IMR-90 (cell line): ENCODE measurements at regions not wholly inside any gene's neighbourhood (a gene's known extent, or its start where the extent isn't known, plus 50 kb on each side); places are given as distances from the start of the nearest gene placed in this dataset.

Experiments
- ATAC-seq: fragments of 200-7000 bp; cut with Tn5 transposase; 2 replicates; pipeline ENCODE4 v1.9.1; 2020; ENCODE audit warnings: low read depth, mild to moderate bottlenecking, moderate library complexity
- BruUV-seq: library from RNA; stranded (reverse); fragments of 400-500 nt; replicated peaks from 2 replicates; lab custom pipeline; 2021; lab: Mats Ljungman, UMichigan
- CTCF ChIA-PET: fragments of 300-600 bp; formaldehyde crosslinking; extraction: SDS; loops from one replicate; lab custom pipeline; 2021; ENCODE audit warnings: antibody characterized with exemption; lab: Yijun Ruan, JAX
- POLR2A ChIA-PET: fragments of 300-600 bp; sonication (Branson Sonifier 250); formaldehyde crosslinking; loops from one replicate; lab custom pipeline; 2022; ENCODE audit warnings: antibody characterized with exemption; ENCODE audit not compliant: unreplicated experiment; lab: Charles Lee
- DNase-seq: peaks from one replicate; pipeline ENCODE4 v3.0.0; 2013
- H2AFZ ChIP-seq: replicated peaks from 2 replicates; pipeline ENCODE3; 2013; ENCODE audit warnings: low read length, mild to moderate bottlenecking; ENCODE audit not compliant: poor library complexity
- H2AK5ac ChIP-seq: 2 replicates; pipeline ENCODE4 v1.6.1; 2013; ENCODE audit warnings: low read depth, low read length, inconsistent platforms
- H2AK9ac ChIP-seq: replicated peaks from 2 replicates; pipeline ENCODE3; 2013; ENCODE audit warnings: mild to moderate bottlenecking, low read depth, low read length, moderate library complexity; ENCODE audit not compliant: poor library complexity
- H2BK120ac ChIP-seq: 2 replicates; pipeline ENCODE4 v1.6.1; 2013; ENCODE audit warnings: low read depth, low read length, inconsistent platforms
- H2BK15ac ChIP-seq: 3 replicates; pipeline ENCODE4 v1.6.1; 2013; ENCODE audit warnings: low read depth, low read length, inconsistent platforms
- H2BK20ac ChIP-seq: 2 replicates; pipeline ENCODE4 v1.6.1; 2013; ENCODE audit warnings: low read depth, mild to moderate bottlenecking, inconsistent platforms, low read length, moderate library complexity
- H2BK5ac ChIP-seq: 2 replicates; pipeline ENCODE4 v1.6.1; 2013; ENCODE audit warnings: mild to moderate bottlenecking, low read depth, low read length, inconsistent platforms; ENCODE audit not compliant: poor library complexity, severe bottlenecking
- H3K14ac ChIP-seq: replicated peaks from 2 replicates; pipeline ENCODE4 v1.6.1; 2013; ENCODE audit warnings: low read depth, low read length, inconsistent platforms
- H3K18ac ChIP-seq: 2 replicates; pipeline ENCODE4 v1.6.1; 2013; ENCODE audit warnings: low read depth, low read length, control low read depth
- H3K23ac ChIP-seq: 2 replicates; pipeline ENCODE4 v1.6.1; 2013; ENCODE audit warnings: low read depth, low read length, inconsistent platforms
- H3K27ac ChIP-seq: 2 replicates; pipeline ENCODE4 v1.5.1; 2013; ENCODE audit warnings: mild to moderate bottlenecking, control low read depth, low read length; ENCODE audit not compliant: insufficient read depth
- H3K27me3 ChIP-seq: 2 replicates; pipeline ENCODE4 v1.6.1; 2013; ENCODE audit warnings: low read length; ENCODE audit not compliant: control insufficient read depth, insufficient read depth
- H3K36me3 ChIP-seq: 2 replicates; pipeline ENCODE4 v1.6.1; 2013; ENCODE audit warnings: low read length, mixed read lengths; ENCODE audit not compliant: control insufficient read depth, insufficient read depth
- H3K4ac ChIP-seq: 2 replicates; pipeline ENCODE4 v1.6.1; 2013; ENCODE audit warnings: low read depth, low read length, inconsistent platforms
- H3K4me1 ChIP-seq: 2 replicates; pipeline ENCODE4 v1.6.1; 2013; ENCODE audit warnings: low read length, mixed read lengths; ENCODE audit not compliant: control insufficient read depth, insufficient read depth
- H3K4me2 ChIP-seq: 2 replicates; pipeline ENCODE4 v1.6.1; 2013; ENCODE audit warnings: low read depth, mild to moderate bottlenecking, control low read depth, low read length, moderate library complexity
- H3K4me3 ChIP-seq: 2 replicates; pipeline ENCODE4 v1.5.1; 2013; ENCODE audit warnings: low read depth, mild to moderate bottlenecking, control low read depth, low read length, moderate library complexity; ENCODE audit not compliant: insufficient read depth
- H3K56ac ChIP-seq: 2 replicates; pipeline ENCODE4 v1.6.1; 2013; ENCODE audit warnings: low read length, inconsistent platforms; ENCODE audit not compliant: insufficient read depth; ENCODE audit errors: extremely low read depth
- H3K79me1 ChIP-seq, 2 experiments: 2 replicates each; pipeline ENCODE4 v1.6.1; 2013; ENCODE audit warnings: low read length in 2 of 2, inconsistent platforms in 1 of 2, low read depth in 1 of 2
- H3K9ac ChIP-seq: 2 replicates; pipeline ENCODE4 v1.6.1; 2013; ENCODE audit warnings: low read depth, low read length, control low read depth
- H3K9me1 ChIP-seq: 2 replicates; pipeline ENCODE4 v1.6.1; 2013; ENCODE audit warnings: low read length, inconsistent platforms; ENCODE audit not compliant: insufficient read depth
- H3K9me3 ChIP-seq: 2 replicates; pipeline ENCODE4 v1.6.1; 2013; ENCODE audit warnings: low read length; ENCODE audit not compliant: control insufficient read depth, insufficient read depth
- H4K20me1 ChIP-seq: 2 replicates; pipeline ENCODE4 v1.6.1; 2013; ENCODE audit warnings: low read length, inconsistent platforms; ENCODE audit not compliant: insufficient read depth
- H4K5ac ChIP-seq: 2 replicates; pipeline ENCODE4 v1.6.1; 2013; ENCODE audit warnings: mild to moderate bottlenecking, low read depth, low read length, control low read depth
- H4K8ac ChIP-seq, 2 experiments: 2 replicates each; pipeline ENCODE4 v1.6.1; 2013; ENCODE audit warnings: low read depth in 2 of 2, low read length in 2 of 2, control low read depth in 1 of 2, inconsistent platforms in 1 of 2
- H4K91ac ChIP-seq: 2 replicates; pipeline ENCODE4 v1.6.1; 2013; ENCODE audit warnings: low read depth, low read length, inconsistent platforms; ENCODE audit not compliant: insufficient read depth
- BHLHE40 ChIP-seq: fragments of 150-350 bp; IDR thresholded peaks from 2 replicates; pipeline ENCODE4 v1.6.1; 2016; ENCODE audit warnings: mild to moderate bottlenecking, low read depth, low read length
- CEBPB ChIP-seq: IDR thresholded peaks from 2 replicates; pipeline ENCODE4 v1.6.1; 2012; ENCODE audit warnings: low read depth, low read length, improper control_type of control experiment
- CHD1 ChIP-seq: IDR thresholded peaks from 2 replicates; pipeline ENCODE4 v1.6.1; 2012; ENCODE audit warnings: low read depth, low read length, improper control_type of control experiment
- CTCF ChIP-seq: conservative IDR thresholded peaks from 2 replicates; pipeline ENCODE4 v1.5.1; 2012; ENCODE audit warnings: mild to moderate bottlenecking, low read depth, low read length, improper control_type of control experiment
- ELK1 ChIP-seq: fragments of 150-350 bp; IDR thresholded peaks from 2 replicates; pipeline ENCODE4 v1.6.1; 2016; ENCODE audit warnings: low read depth, mild to moderate bottlenecking, low read length, moderate library complexity, borderline replicate concordance
- FOS ChIP-seq: fragments of 150-350 bp; IDR thresholded peaks from 2 replicates; pipeline ENCODE4 v1.6.1; 2016; ENCODE audit warnings: low read depth, low read length
- MAFK ChIP-seq: IDR thresholded peaks from 2 replicates; pipeline ENCODE4 v1.6.1; 2012; ENCODE audit warnings: low read depth, low read length, improper control_type of control experiment
- MAZ ChIP-seq: IDR thresholded peaks from 2 replicates; pipeline ENCODE4 v1.6.1; 2012; ENCODE audit warnings: low read depth, mild to moderate bottlenecking, low read length, improper control_type of control experiment, moderate library complexity, borderline replicate concordance
- MXI1 ChIP-seq: IDR thresholded peaks from 2 replicates; pipeline ENCODE4 v1.6.1; 2012; ENCODE audit warnings: low read depth, mild to moderate bottlenecking, low read length, moderate library complexity, borderline replicate concordance
- NFE2L2 ChIP-seq: fragments of 150-350 bp; IDR thresholded peaks from 2 replicates; pipeline ENCODE4 v1.6.1; 2016; ENCODE audit warnings: low read depth, mild to moderate bottlenecking, low read length
- POLR2A ChIP-seq: IDR thresholded peaks from 2 replicates; pipeline ENCODE4 v1.6.1; 2012; ENCODE audit warnings: mild to moderate bottlenecking, low read depth, low read length
- RAD21 ChIP-seq: IDR thresholded peaks from 2 replicates; pipeline ENCODE4 v1.6.1; 2012; ENCODE audit warnings: low read length, improper control_type of control experiment
- RCOR1 ChIP-seq: IDR thresholded peaks from 2 replicates; pipeline ENCODE4 v1.6.1; 2012; ENCODE audit warnings: mild to moderate bottlenecking, low read length, improper control_type of control experiment; ENCODE audit not compliant: insufficient replicate concordance
- RFX5 ChIP-seq: IDR thresholded peaks from 2 replicates; pipeline ENCODE4 v1.8.0; 2012; ENCODE audit warnings: low read depth, mild to moderate bottlenecking, low read length, moderate library complexity
- SMC3 ChIP-seq: fragments of 150-350 bp; IDR thresholded peaks from 2 replicates; pipeline ENCODE4 v1.6.1; 2016; ENCODE audit warnings: low read depth, mild to moderate bottlenecking, antibody characterized with exemption, low read length, moderate library complexity
- USF2 ChIP-seq: fragments of 150-350 bp; IDR thresholded peaks from 2 replicates; pipeline ENCODE4 v1.6.1; 2017; ENCODE audit warnings: mild to moderate bottlenecking, antibody characterized with exemption, low read length, low read depth
- WGBS, 2 experiments: methylation state at CpG; one replicate each; pipeline versions ENCODE4 v1.1.5 to v1.1.7; 2013; ENCODE audit warnings: missing lambda C conversion rate in 2 of 2; ENCODE audit not compliant: insufficient read length in 1 of 2; ENCODE audit errors: extremely low coverage in 2 of 2; 5-methylcytosine and 5-hydroxymethylcytosine counted together
- dilution Hi-C: fragments of 300-500 bp; cut with HindIII; formaldehyde crosslinking; loops from one replicate; pipeline ENCODE4 v1.14.3; 2018; ENCODE audit warnings: low sequenced_read_pairs; ENCODE audit not compliant: unreplicated experiment
- in situ Hi-C: fragments of 300-500 bp; cut with MboI; formaldehyde crosslinking; loops from 3 replicates; pipeline ENCODE4 v1.14.3; 2019; ENCODE audit warnings: low sequenced_read_pairs, inconsistent platforms, mixed read lengths
- intact Hi-C: fragments of 100-400 bp; cut with micrococcal nuclease; formaldehyde crosslinking; loops from 2 replicates; pipeline ENCODE4 v1.10.0; 2022

GRCh38 chr3:89586256-89586655, 478.8 kb downstream of the EPHA3 start:
- DNase-seq: no peak
- H3K23ac ChIP-seq: no peak overlapping the region
- no peaks in the 10 kb centered on the region for H3K4me1 ChIP-seq
- H3K18ac ChIP-seq: no peak overlapping the region
- no CpG with 5 or more reads among the region's 2 CpGs for WGBS, 2 experiments
- no peak overlapping the region for H2BK15ac ChIP-seq
- no peak overlapping the region for H3K56ac ChIP-seq
- no peak overlapping the region for H4K8ac ChIP-seq
- no peak overlapping the region for H2BK5ac ChIP-seq
- H4K5ac ChIP-seq: no peak overlapping the region
- no peak overlapping the region for H2BK120ac ChIP-seq
- no peaks in the 10 kb centered on the region for H3K79me1 ChIP-seq
- H3K4me2 ChIP-seq: no peak overlapping the region
- H3K14ac ChIP-seq: no peak overlapping the region
- H4K20me1 ChIP-seq: no peaks in the 10 kb centered on the region
- H3K36me3 ChIP-seq: no peaks in the 10 kb centered on the region
- POLR2A ChIA-PET: no interaction called here
- no peak overlapping the region for H2AK5ac ChIP-seq
- intact Hi-C loops (no loop called here), dilution Hi-C loops (no loop called here), in situ Hi-C loops (no loop called here)
- no TSS peak for BruUV-seq
- H3K9ac ChIP-seq: no peak overlapping the region
- no peak overlapping the region for H2BK20ac ChIP-seq
- H2AFZ ChIP-seq: no peak overlapping the region
- ATAC-seq: no peak
- no peak overlapping the region for H3K4me3 ChIP-seq
- no peaks in the 10 kb centered on the region; the same call in 1 of the 2 replicates for H3K9me3 ChIP-seq
- CTCF ChIA-PET: no interaction called here
- H3K27me3 ChIP-seq: no peaks in the 10 kb centered on the region
- H4K91ac ChIP-seq: no peak overlapping the region
- H3K9me1 ChIP-seq: no peaks in the 10 kb centered on the region
- H3K27ac ChIP-seq: no peak overlapping the region
- TF ChIP-seq NFE2L2 (no peak), ELK1 (no peak), MAZ (no peak), RAD21 (no peak), POLR2A (no peak), USF2 (no peak), CTCF (no peak), BHLHE40 (no peak), CHD1 (no peak), RFX5 (no peak), CEBPB (no peak), FOS (no peak), MAFK (no peak), SMC3 (no peak), MXI1 (no peak), RCOR1 (no peak)
- no peak overlapping the region for H2AK9ac ChIP-seq
- H3K4ac ChIP-seq: no peak overlapping the region
